ENCODE measurements at regions not wholly inside any gene's neighbourhood (a gene's known extent, or its start where the extent isn't known, plus 50 kb on each side); places are given as distances from the start of the nearest gene placed in this dataset.
"Not testable (repeated sequence)": the region's sequence is repeated elsewhere in the genome, so short reads cannot be mapped to it uniquely, and the experiment has no call there.

GRCh38 chr4:27075603-27076002, 215.0 kb downstream of the STIM2 start:
- not testable (repeated sequence) for DNase-seq (ENCODE audit: low spot score)

GRCh38 chr4:27078934-27079455, 218.4 kb downstream of the STIM2 start:
- DNase-seq (ENCODE audit: low spot score), result no peak

- DNase-seq (ENCODE audit: low spot score), result no peak
These were observed 221.3 kb downstream of the STIM2 start for GRCh38 chr4:27081675-27082586.

GRCh38 chr4:27082776-27083175, 222.1 kb downstream of the STIM2 start:
- DNase-seq (ENCODE audit: low spot score), result no peak

- DNase-seq (ENCODE audit: low spot score), result peak; percentile 60
These were observed 224.2 kb downstream of the STIM2 start for GRCh38 chr4:27084685-27085361.

- no peak for DNase-seq (ENCODE audit: low spot score)
These were observed 224.8 kb downstream of the STIM2 start for GRCh38 chr4:27085396-27085795.

GRCh38 chr4:27087306-27088045, 226.8 kb downstream of the STIM2 start:
- DNase-seq (ENCODE audit: low spot score), result no peak

GRCh38 chr4:27088491-27088890, 227.8 kb downstream of the STIM2 start:
- DNase-seq (ENCODE audit: low spot score), result no peak

- no peak for DNase-seq (ENCODE audit: low spot score)
These were observed 228.5 kb downstream of the STIM2 start for GRCh38 chr4:27089186-27089585.

- DNase-seq (ENCODE audit: low spot score), result no peak
These were observed 229.8 kb downstream of the STIM2 start for GRCh38 chr4:27090406-27090805.

- no peak for DNase-seq (ENCODE audit: low spot score)
These were observed 233.6 kb downstream of the STIM2 start for GRCh38 chr4:27094224-27094623.

GRCh38 chr4:27094783-27095182, 234.1 kb downstream of the STIM2 start:
- DNase-seq (ENCODE audit: low spot score), result no peak

- DNase-seq (ENCODE audit: low spot score), result no peak
These were observed 235.6 kb downstream of the STIM2 start for GRCh38 chr4:27096142-27096824.

- DNase-seq (ENCODE audit: low spot score), result no peak
These were observed 237.4 kb downstream of the STIM2 start for GRCh38 chr4:27098034-27098433.

- no peak for DNase-seq (ENCODE audit: low spot score)
These were observed 240.1 kb downstream of the STIM2 start for GRCh38 chr4:27100713-27101112.

- no peak for DNase-seq (ENCODE audit: low spot score)
These were observed 240.5 kb downstream of the STIM2 start for GRCh38 chr4:27101126-27101525.

GRCh38 chr4:27101561-27101960, 240.9 kb downstream of the STIM2 start:
- no peak for DNase-seq (ENCODE audit: low spot score)

- DNase-seq (ENCODE audit: low spot score), result no peak
These were observed 251.0 kb downstream of the STIM2 start for GRCh38 chr4:27111627-27112026.

GRCh38 chr4:27112587-27112986, 251.9 kb downstream of the STIM2 start:
- no peak for DNase-seq (ENCODE audit: low spot score)

- no peak for DNase-seq (ENCODE audit: low spot score)
These were observed 254.6 kb downstream of the STIM2 start for GRCh38 chr4:27115221-27115620.

GRCh38 chr4:27117453-27117852, 256.8 kb downstream of the STIM2 start:
- no peak for DNase-seq (ENCODE audit: low spot score)

All from HT-29 (cell line).